ENCODE measurements at regions not wholly inside any gene's neighbourhood (a gene's known extent, or its start where the extent isn't known, plus 50 kb on each side); places are given as distances from the start of the nearest gene placed in this dataset.

GRCh38 chr10:78549140-78549935 lies 515.7 kb downstream of the RPS24 start:
- no peak for DNase-seq

GRCh38 chr10:78550090-78550489 lies 516.4 kb downstream of the RPS24 start:
- no peak for DNase-seq

DNA sequence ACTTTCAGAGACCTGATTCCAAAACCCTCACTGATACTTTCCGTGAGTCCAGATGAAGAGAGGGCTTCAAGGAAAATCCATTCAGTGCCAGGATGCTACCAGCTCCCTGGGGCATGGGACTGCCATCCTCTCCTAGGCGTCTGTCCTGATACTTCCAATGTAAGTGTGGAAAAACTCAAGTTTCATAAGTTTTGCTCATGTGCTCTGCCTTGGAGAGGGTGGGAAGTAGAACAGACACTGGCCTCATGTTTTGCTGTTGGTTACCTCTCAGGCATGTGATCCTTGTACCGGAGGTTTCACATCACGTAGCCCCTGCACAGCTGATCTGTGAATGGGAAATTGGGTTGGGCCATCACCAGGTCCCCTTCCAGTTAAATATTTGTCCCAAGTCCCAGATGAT lies 517.1 kb downstream of the RPS24 start:
- DNase-seq: no peak

GRCh38 chr10:78551184-78552005 lies 517.4 kb upstream of the ZMIZ1 start:
- DNase-seq: no peak

DNA sequence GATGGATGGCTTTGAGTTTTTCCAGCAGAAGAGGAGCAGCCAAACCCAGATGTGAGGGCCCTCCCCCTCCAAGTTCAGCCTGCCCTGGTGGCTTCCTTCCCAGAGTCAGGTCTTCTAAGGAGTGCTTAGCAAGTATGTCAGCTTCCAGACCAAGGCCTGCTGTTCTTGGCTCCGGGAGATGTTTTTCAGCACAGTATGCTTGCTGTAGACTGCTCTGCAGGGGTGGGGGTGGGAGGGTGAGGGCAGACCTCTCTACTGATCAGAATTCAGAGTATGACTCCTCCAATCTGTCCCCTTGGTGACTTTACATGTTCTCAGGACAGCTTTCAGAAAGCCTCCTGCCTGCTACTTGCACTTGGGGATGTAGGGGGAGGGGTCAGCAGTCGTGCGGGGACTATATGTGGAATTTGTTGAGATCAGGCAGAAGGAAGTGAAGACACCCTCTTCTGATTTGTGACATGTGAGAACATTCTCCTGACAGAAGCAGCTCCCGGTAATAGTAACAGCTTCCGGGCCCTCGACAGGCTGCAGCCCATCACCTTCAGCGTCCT lies 516.4 kb upstream of the ZMIZ1 start:
- DNase-seq: no peak

DNA sequence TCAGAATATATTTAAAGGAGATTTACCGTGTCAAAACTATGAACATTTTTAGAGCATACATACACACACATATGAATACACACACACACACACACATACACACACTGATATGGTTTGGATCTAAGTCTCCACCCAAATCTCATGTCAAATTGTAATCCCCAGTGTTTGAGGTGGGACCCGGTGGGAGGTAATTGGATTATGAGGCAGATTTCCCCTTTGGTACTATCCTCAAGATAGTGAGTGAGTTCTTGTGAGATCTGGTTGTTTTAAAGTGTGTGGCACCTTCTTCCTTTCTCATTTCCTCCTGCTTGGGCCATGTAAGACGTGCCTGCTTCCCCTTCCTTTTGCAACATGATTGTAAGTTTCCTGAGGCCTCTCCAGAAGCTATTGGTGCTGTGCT lies 515.0 kb upstream of the ZMIZ1 start:
- DNase-seq: no peak

GRCh38 chr10:78555128-78555527 lies 513.6 kb upstream of the ZMIZ1 start:
- DNase-seq: no peak

- no peak for DNase-seq
These were observed 511.9 kb upstream of the ZMIZ1 start for GRCh38 chr10:78556705-78557432.

DNA sequence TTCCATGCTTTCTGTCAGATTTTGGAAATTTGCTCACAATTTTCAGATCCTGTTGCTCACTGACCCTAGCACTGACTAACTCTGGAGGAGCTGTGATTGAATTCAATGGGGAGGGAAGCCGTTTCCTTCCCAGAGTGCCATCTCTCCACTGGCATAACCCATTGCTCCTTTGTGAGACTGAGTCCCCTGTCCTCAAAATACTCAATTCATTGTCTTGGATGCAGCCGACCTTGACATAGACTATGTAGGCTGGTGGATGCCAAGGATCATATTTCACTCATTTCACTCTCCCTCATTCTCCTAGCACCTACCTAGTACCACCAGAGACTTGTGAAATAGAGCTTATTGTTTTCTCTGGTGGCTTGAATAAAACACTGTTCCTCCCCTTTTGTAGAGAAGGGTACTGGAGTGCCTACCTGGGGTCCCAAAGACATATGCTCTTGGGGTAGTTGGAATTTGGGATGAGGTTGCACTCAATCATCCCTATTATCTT lies 511.3 kb upstream of the ZMIZ1 start:
- no peak for DNase-seq

DNA sequence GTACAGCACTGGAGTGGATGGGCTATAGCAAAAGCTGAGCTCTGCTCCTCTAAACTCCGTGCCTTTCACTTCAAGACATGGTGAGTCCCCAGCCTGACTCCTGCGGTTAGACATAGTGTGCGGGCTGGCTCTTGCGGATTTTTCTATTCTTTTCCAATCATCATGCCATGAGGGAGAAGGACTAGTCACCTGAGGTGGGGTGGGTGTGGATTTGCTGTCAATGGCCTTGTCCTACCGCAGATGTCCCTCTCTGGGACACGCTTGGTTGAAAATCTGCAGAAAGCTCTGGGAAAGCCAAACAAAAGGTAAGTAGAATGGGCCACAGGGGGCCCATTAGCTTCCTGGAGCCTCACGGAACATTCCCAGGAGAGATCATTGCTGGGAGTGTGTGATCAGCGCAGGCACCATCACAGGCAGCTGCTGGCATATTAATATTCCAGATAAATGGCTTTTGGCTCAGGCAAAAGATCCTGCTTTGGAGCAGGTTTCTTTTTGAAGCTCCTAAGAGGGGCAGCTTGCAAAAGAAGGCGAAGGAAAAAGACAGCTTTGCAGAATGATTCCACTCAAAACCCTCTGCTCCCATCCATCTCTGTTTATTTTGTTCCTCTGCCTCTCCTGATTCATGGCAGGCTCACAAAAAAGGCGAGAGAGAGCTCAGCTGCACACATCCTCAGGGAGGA lies 509.0 kb upstream of the ZMIZ1 start:
- DNase-seq: no peak

- DNase-seq: no peak
These were observed 508.5 kb upstream of the ZMIZ1 start for GRCh38 chr10:78560341-78560688.

GRCh38 chr10:78563314-78563713 lies 505.5 kb upstream of the ZMIZ1 start:
- no peak for DNase-seq

DNA sequence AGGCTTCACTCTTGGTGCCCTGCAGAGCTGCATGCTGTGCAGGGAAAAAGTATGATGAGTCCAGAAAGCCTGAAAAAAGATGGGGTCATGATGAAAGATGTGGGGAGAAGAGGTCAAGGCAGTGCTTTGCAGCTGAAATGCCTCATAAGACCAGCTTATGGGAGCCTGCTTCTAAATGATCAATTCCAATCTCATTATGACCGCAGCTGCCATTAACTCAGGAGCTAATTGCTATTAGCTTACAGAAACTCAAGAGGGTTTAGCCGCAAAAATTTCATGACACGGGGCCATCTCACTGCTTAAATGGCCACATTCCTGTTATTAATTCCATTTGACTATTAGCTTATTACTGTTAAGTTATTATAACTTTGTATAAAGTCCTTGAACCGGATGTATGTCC lies 502.9 kb upstream of the ZMIZ1 start:
- no peak for DNase-seq

GRCh38 chr10:78566284-78567111 lies 502.3 kb upstream of the ZMIZ1 start:
- DNase-seq: no peak

- DNase-seq: no peak
These were observed 500.9 kb upstream of the ZMIZ1 start for GRCh38 chr10:78567680-78568455.

DNA sequence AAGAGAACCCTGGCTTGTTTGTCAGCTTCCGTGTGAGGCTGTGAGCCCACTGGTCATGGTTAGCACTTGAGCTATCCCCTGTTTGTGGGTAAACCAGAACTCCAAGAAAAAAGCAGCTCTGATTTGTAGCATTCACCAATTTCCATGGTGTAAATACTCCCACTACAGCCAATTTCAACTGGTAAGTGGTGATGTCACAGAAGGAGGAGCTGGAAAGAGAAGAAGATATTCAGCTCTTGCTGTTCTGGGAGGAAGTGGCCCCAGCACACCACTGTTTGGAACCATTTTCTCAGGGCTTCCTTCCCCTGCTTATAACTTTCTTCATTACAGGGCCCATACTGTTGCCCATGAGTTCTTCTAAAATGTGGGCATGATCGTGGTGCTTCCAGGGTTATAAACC lies 500.1 kb upstream of the ZMIZ1 start:
- no peak for DNase-seq

DNA sequence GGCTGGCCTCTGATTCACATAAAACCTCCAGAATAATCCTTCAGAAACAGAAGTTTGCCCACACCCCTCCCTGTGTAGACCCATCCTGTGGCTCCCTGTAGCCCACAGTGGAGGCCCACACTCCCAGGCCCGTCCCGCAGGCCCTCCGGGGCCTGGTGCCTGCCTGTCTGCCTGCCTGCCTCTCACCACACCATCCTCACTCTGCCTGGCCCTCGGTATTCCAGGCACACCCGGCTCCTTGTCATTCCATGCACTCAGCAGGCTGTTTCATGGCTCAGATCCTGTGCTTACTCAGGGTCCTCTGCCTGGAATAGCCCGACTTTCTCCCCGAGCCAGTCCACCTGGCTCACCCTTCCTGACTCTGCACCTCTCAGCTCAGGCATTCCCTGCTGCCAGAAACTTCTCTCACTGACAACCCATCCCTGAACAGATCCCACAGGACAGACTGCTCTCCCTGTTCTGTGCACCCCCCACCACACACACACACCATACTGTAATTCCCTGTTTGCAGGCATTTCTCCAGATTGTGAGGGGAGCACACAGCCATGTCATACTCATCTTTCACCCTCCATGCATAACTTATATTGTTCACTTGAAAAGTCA lies 498.0 kb upstream of the ZMIZ1 start:
- DNase-seq: no peak

- DNase-seq: no peak
These were observed 497.5 kb upstream of the ZMIZ1 start for GRCh38 chr10:78571286-78571685.

- DNase-seq: no peak
These were observed 496.9 kb upstream of the ZMIZ1 start for GRCh38 chr10:78571891-78572290.

- no peak for DNase-seq
These were observed 496.2 kb upstream of the ZMIZ1 start for GRCh38 chr10:78572565-78572964.

Data from activated CD4-positive, CD25-positive, alpha-beta regulatory T cell treated with anti-CD3 and anti-CD28 coated beads, Interleukin-2, amount 50 U/mL, for 72 hours (primary cell).